Thoracic aorta (tissue), 2 donors: ENCODE measurements at regions not wholly inside any gene's neighbourhood (a gene's known extent, or its start where the extent isn't known, plus 50 kb on each side); places are given as distances from the start of the nearest gene placed in this dataset.
"Not testable (repeated sequence)": the region's sequence is repeated elsewhere in the genome, so short reads cannot be mapped to it uniquely, and the experiment has no call there.

Source experiments
- ATAC-seq: fragments of 150-250 bp; one replicate; pipeline ENCODE4 v1.8.0; 2017; ENCODE audit warnings: low read depth; ENCODE audit not compliant: insufficient number of reproducible peaks, low FRiP score
- DNase-seq: peaks from one replicate; pipeline ENCODE4 v3.0.0-alpha.2; 2020; ENCODE audit warnings: low spot score
- H3K27ac ChIP-seq, 2 donors: fragments of 200-600 bp; sonication (generic); 1 replicate in 1 of 2; 2 replicates in 1 of 2; pipeline ENCODE4 v1.5.1; 2016; ENCODE audit warnings: mild to moderate bottlenecking in 2 of 2, moderate library complexity in 2 of 2
- H3K27me3 ChIP-seq: fragments of 200-600 bp; sonication (generic); replicated peaks from 2 replicates; pipeline ENCODE4 v1.6.0; 2016; ENCODE audit warnings: mild to moderate bottlenecking; ENCODE audit not compliant: insufficient read depth
- H3K36me3 ChIP-seq: fragments of 200-600 bp; sonication (generic); one replicate; pipeline ENCODE4 v1.5.1; 2016
- H3K4me1 ChIP-seq, 2 donors: fragments of 200-600 bp; sonication (generic); 1 replicate in 1 of 2; 2 replicates in 1 of 2; pipeline versions ENCODE4 v1.5.1 to v1.6.0; 2016; ENCODE audit warnings: low read depth in 2 of 2, mild to moderate bottlenecking in 1 of 2; ENCODE audit not compliant: control insufficient read depth in 1 of 2
- H3K4me3 ChIP-seq: fragments of 200-600 bp; sonication (generic); 2 replicates; pipeline ENCODE4 v1.5.1; 2016; ENCODE audit warnings: mild to moderate bottlenecking
- H3K9me3 ChIP-seq: fragments of 200-600 bp; sonication (generic); 2 replicates; pipeline ENCODE4 v1.5.1; 2016
- TF ChIP-seq, protein P1 (sequence below): fragments of 200-600 bp; sonication (generic); IDR thresholded peaks from one replicate; pipeline ENCODE4 v1.5.1; 2019; ENCODE audit warnings: antibody characterized with exemption

GRCh38 chr12:24630856-24631255 is 318.0 kb downstream of the BCAT1 start:
- H3K4me1 ChIP-seq = no peaks in the 10 kb centered on the region
- no peak overlapping the region for H3K4me3 ChIP-seq
- H3K36me3 ChIP-seq = no peaks in the 10 kb centered on the region
- H3K27me3 ChIP-seq = no peaks in the 10 kb centered on the region
- TF ChIP-seq, protein P1, sequence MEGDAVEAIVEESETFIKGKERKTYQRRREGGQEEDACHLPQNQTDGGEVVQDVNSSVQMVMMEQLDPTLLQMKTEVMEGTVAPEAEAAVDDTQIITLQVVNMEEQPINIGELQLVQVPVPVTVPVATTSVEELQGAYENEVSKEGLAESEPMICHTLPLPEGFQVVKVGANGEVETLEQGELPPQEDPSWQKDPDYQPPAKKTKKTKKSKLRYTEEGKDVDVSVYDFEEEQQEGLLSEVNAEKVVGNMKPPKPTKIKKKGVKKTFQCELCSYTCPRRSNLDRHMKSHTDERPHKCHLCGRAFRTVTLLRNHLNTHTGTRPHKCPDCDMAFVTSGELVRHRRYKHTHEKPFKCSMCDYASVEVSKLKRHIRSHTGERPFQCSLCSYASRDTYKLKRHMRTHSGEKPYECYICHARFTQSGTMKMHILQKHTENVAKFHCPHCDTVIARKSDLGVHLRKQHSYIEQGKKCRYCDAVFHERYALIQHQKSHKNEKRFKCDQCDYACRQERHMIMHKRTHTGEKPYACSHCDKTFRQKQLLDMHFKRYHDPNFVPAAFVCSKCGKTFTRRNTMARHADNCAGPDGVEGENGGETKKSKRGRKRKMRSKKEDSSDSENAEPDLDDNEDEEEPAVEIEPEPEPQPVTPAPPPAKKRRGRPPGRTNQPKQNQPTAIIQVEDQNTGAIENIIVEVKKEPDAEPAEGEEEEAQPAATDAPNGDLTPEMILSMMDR = no peak
- H3K9me3 ChIP-seq = no peaks in the 10 kb centered on the region
- H3K27ac ChIP-seq = no peak overlapping the region
- ATAC-seq (no peak), DNase-seq (no peak)

- TF ChIP-seq, protein P1 = no peak
- H3K36me3 ChIP-seq = no peaks in the 10 kb centered on the region
- DNase-seq (no peak), ATAC-seq (no peak)
- H3K4me1 ChIP-seq = no peaks in the 10 kb centered on the region
- no peak overlapping the region for H3K4me3 ChIP-seq
- no peaks in the 10 kb centered on the region for H3K27me3 ChIP-seq
- no peaks in the 10 kb centered on the region for H3K9me3 ChIP-seq
- no peak overlapping the region for H3K27ac ChIP-seq
Observed at GRCh38 chr12:24630446-24630845, 318.5 kb downstream of the BCAT1 start.

DNA sequence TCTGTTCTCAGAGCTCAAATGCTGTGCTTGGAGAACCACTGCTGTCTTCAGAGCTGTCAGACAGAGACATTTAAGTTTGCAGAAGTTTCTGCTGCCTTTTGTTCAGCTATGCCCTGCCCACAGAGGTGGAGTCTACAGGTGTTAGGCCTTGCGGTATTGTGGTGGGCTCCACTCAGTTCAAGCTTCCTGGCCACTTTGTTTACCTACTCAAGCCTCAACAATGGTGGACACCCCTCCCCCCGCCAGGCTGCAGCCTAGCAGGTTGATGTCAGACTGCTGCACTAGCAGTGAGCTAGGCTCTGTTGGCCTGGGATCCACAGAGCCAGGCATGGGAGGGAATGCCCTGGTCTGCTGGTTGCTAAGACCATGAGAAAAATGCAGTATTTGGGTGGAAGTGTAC is 323.8 kb downstream of the BCAT1 start:
- Histone ChIP-seq H3K9me3 (no peaks in the 10 kb centered on the region), H3K27me3 (no peaks in the 10 kb centered on the region), H3K36me3 (no peaks in the 10 kb centered on the region), H3K4me3 (no peak overlapping the region), H3K4me1 (no peaks in the 10 kb centered on the region), H3K27ac (no peak overlapping the region)
- DNase-seq (no peak), ATAC-seq (no peak)
- TF ChIP-seq, protein P1 = no peak

GRCh38 chr12:24619954-24620353 is 328.9 kb downstream of the BCAT1 start:
- DNase-seq, ATAC-seq, H3K4me1 ChIP-seq, H3K4me3 ChIP-seq, H3K27ac ChIP-seq, H3K36me3 ChIP-seq, H3K9me3 ChIP-seq, H3K27me3 ChIP-seq: not testable (repeated sequence)

DNA sequence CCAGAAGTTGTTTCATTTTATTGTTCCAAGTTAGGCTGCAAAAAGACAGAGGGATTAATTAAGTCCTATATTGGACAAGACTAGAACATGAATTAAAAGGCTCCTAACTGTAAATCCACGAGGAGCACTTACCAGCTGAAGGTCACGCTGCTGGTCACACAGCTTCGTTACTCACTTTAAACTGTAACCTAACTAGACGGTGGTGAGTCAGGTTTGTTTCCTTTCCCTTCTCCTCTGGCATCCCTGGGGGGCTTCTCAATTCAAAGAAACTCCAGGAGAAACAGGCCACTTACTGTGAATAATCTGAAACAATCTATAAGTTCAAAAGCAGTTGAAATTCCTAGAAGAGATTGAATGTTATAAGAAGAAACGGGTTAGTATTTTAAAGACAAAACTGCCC is 331.4 kb downstream of the BCAT1 start:
- no peaks in the 10 kb centered on the region for H3K36me3 ChIP-seq
- TF ChIP-seq, protein P1 = no peak
- no peak for ATAC-seq

DNA sequence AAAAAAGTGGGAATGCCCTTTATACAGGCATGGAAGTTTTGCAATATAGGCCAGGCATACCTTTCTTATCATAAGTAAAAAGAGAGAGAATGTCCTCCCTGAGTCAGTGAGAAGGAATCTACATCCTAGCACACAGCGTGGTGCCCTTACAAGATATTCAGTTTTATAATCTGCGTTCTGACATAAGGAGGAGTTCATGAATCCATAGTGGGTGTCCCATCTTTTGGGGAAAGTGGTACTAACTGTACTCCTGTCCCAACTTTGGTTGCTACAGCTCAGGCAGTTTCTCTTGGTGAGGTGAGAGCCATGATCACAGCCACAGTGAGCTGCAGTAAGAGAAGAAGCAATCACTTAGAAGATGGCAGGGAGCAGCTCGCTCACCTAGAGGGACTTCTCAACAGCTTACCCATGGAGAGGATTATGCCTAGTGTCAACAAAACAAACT is 332.9 kb downstream of the BCAT1 start:
- ATAC-seq (no peak), DNase-seq (no peak)
- Histone ChIP-seq H3K27ac (no peak overlapping the region), H3K4me1 (no peaks in the 10 kb centered on the region), H3K36me3 (no peaks in the 10 kb centered on the region), H3K4me3 (no peak overlapping the region), H3K27me3 (no peaks in the 10 kb centered on the region), H3K9me3 (no peaks in the 10 kb centered on the region)
- TF ChIP-seq, protein P1 = no peak

More for the DNA sequence above, 331.4 kb downstream of the BCAT1 start:
- H3K4me3 ChIP-seq = no peak overlapping the region
- H3K9me3 ChIP-seq = no peaks in the 10 kb centered on the region
- no peak overlapping the region for H3K27ac ChIP-seq
- no peaks in the 10 kb centered on the region for H3K4me1 ChIP-seq
- H3K27me3 ChIP-seq = no peaks in the 10 kb centered on the region
- DNase-seq = no peak
